H1 (cell line): ENCODE measurements at regions not wholly inside any gene's neighbourhood (a gene's known extent, or its start where the extent isn't known, plus 50 kb on each side); places are given as distances from the start of the nearest gene placed in this dataset.

Experiments
- CTCF ChIP-seq, 3 experiments: IDR thresholded peaks; 1 replicate in 2 of 3; 2 replicates in 1 of 3; pipeline versions ENCODE4 v1.5.1 to v1.6.1; 2011; ENCODE audit warnings: low read length in 3 of 3, mild to moderate bottlenecking in 3 of 3, inconsistent platforms in 2 of 3, low read depth in 1 of 3, moderate library complexity in 1 of 3; ENCODE audit not compliant: insufficient read depth in 1 of 3; ENCODE audit errors: control extremely low read depth in 1 of 3
- MAFK ChIP-seq: IDR thresholded peaks from 2 replicates; pipeline ENCODE4 v1.6.1; 2012; ENCODE audit warnings: low read depth, mild to moderate bottlenecking, improper control_type of control experiment, low read length
- POLR2AphosphoS5 ChIP-seq: IDR thresholded peaks from 2 replicates; pipeline ENCODE4 v1.6.1; 2011; ENCODE audit warnings: low read depth, low read length
- SIX5 ChIP-seq: IDR thresholded peaks from 2 replicates; pipeline ENCODE4 v1.6.1; 2011; ENCODE audit warnings: mild to moderate bottlenecking, low read depth, low read length

DNA sequence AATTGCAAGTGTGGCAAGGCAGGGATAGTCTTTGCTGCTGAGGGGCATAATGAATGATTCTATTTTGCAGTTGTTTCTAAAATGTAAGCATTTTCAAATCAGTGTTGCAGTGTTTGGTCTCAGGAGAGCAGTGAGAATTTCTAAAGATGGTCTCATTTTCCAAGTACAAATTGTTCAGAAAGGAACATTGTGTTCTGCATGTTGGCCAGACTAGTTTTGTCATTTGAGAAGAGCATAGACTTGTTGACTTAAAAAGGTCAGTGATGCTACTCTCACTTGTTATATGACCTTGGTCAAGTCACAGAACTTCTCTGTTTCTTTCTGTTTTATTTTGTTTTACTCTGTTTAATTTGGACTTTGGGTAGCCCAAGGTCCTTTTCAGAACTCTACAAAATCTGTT, 344.6 kb downstream of the OSTF1 start:
- TF ChIP-seq CTCF (IDR thresholded peaks at IDR 0.05; ENCODE audit: control extremely low read depth in 1 of 3, insufficient read depth in 1 of 3, low read depth in 1 of 3, low read length in 3 of 3) (no peak), SIX5 (no peak), MAFK (no peak), POLR2AphosphoS5 (no peak)
